SU-DHL-6 (cell line): ENCODE measurements at regions not wholly inside any gene's neighbourhood (a gene's known extent, or its start where the extent isn't known, plus 50 kb on each side); places are given as distances from the start of the nearest gene placed in this dataset.

ENCODE experiments used
- EZH2phosphoT487 ChIP-seq: fragments of 200-600 bp; sonication (generic), shearing (Covaris generic); conservative IDR thresholded peaks from 2 replicates; pipeline ENCODE4 v1.6.1; 2018; ENCODE audit warnings: mild to moderate bottlenecking, antibody characterized with exemption, low read length, moderate library complexity, mixed read lengths
- TF ChIP-seq, protein P1 (sequence below): fragments of 200-600 bp; sonication (generic); IDR thresholded peaks from one replicate; pipeline ENCODE4 v1.5.1; 2017; ENCODE audit warnings: antibody characterized with exemption, mild to moderate bottlenecking, low read length, moderate library complexity; ENCODE audit not compliant: insufficient read depth, poor library complexity, severe bottlenecking

DNA sequence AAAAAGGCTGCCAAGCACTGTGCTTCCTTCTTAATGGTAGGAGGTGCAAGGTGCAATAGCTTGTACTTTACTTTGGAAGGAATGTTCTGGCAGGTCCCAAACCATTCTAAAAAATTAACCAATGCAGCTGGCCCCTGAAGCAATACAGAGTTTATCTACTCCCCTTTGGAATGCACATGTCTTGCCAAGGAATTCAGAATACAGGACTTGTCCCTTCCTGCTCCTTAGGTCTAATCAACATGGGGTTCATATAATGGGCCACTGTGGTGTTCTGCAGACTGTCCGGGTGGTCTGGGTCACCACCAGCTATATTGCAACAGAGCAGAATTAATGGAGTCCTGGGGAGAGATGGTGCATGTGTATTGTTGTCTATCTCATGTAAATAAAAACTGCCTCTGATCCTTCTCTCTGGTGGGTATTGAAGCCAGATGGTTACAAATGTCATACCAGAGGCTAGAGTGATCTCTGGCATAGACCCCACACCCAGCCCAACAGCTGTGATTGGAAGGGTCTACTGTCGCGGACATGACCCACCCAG lies 112.8 kb downstream of the RIPK4 start:
- TF ChIP-seq, protein P1, sequence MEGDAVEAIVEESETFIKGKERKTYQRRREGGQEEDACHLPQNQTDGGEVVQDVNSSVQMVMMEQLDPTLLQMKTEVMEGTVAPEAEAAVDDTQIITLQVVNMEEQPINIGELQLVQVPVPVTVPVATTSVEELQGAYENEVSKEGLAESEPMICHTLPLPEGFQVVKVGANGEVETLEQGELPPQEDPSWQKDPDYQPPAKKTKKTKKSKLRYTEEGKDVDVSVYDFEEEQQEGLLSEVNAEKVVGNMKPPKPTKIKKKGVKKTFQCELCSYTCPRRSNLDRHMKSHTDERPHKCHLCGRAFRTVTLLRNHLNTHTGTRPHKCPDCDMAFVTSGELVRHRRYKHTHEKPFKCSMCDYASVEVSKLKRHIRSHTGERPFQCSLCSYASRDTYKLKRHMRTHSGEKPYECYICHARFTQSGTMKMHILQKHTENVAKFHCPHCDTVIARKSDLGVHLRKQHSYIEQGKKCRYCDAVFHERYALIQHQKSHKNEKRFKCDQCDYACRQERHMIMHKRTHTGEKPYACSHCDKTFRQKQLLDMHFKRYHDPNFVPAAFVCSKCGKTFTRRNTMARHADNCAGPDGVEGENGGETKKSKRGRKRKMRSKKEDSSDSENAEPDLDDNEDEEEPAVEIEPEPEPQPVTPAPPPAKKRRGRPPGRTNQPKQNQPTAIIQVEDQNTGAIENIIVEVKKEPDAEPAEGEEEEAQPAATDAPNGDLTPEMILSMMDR: no peak
- TF ChIP-seq EZH2phosphoT487: no peak
